Kidney (tissue), 13 donors: ENCODE measurements at regions not wholly inside any gene's neighbourhood (a gene's known extent, or its start where the extent isn't known, plus 50 kb on each side); places are given as distances from the start of the nearest gene placed in this dataset.

Source experiments
- DNase-seq, 5 donors: peaks; one replicate each; pipeline ENCODE4 v3.0.0-alpha.2; 2013 to 2020
- FAIRE-seq: peaks from 2 replicates; lab custom pipeline; 2012; peaks lifted over from hg19 to GRCh38; lab: Jason Lieb, UNC
- H3K27ac ChIP-seq, 2 donors: one replicate each; pipeline ENCODE4 v1.7.0; 2013; ENCODE audit warnings: low read depth in 2 of 2, low read length in 2 of 2, inconsistent platforms in 1 of 2
- H3K27me3 ChIP-seq: one replicate; pipeline ENCODE4 v1.7.1; 2013; ENCODE audit warnings: low read length, inconsistent platforms; ENCODE audit not compliant: control insufficient read depth, insufficient read depth
- H3K36me3 ChIP-seq, 3 donors: one replicate each; pipeline versions ENCODE4 v1.7.0 to v1.7.1; 2013; ENCODE audit warnings: low read length in 3 of 3, control low read depth in 1 of 3, inconsistent platforms in 1 of 3; ENCODE audit not compliant: insufficient read depth in 3 of 3, control insufficient read depth in 2 of 3
- H3K4me1 ChIP-seq, 3 donors: one replicate each; pipeline versions ENCODE4 v1.7.0 to v1.7.1; 2013; ENCODE audit warnings: low read length in 3 of 3, inconsistent platforms in 1 of 3, low read depth in 1 of 3; ENCODE audit not compliant: control insufficient read depth in 2 of 3, insufficient read depth in 2 of 3
- H3K4me3 ChIP-seq, 3 donors: one replicate each; pipeline versions ENCODE4 v1.7.0 to v1.8.1; 2013; ENCODE audit warnings: low read length in 3 of 3, control low read depth in 1 of 3, inconsistent platforms in 1 of 3
- H3K9ac ChIP-seq, 3 donors: one replicate each; pipeline versions ENCODE4 v1.7.0 to v1.7.1; 2013; ENCODE audit warnings: low read length in 3 of 3, control low read depth in 1 of 3, inconsistent platforms in 1 of 3
- H3K9me3 ChIP-seq, 3 donors: one replicate each; pipeline versions ENCODE4 v1.7.0 to v1.7.1; 2013; ENCODE audit warnings: low read length in 3 of 3, control low read depth in 1 of 3, inconsistent platforms in 1 of 3; ENCODE audit not compliant: control insufficient read depth in 2 of 3, insufficient read depth in 1 of 3
- intact Hi-C: fragments of 100-400 bp; cut with DNase I; formaldehyde crosslinking; loops from one replicate; pipeline ENCODE4 v1.11.1; 2022
- TF ChIP-seq, protein P1 (sequence below): IDR thresholded peaks from 3 replicates; pipeline ENCODE4 v1.5.1; 2012; ENCODE audit warnings: mild to moderate bottlenecking, moderate library complexity, borderline replicate concordance; ENCODE audit not compliant: insufficient read depth; ENCODE audit errors: extremely low read depth
- donor health status: control.
- donor health status: control.
- donor health status: control.
- donor health status: control.
- donor health status: control.
- donor health status: DM: yes; HTN: yes; CAD: no.
- donor health status: Normal renal cell carcinoma (clear cell type).

DNA sequence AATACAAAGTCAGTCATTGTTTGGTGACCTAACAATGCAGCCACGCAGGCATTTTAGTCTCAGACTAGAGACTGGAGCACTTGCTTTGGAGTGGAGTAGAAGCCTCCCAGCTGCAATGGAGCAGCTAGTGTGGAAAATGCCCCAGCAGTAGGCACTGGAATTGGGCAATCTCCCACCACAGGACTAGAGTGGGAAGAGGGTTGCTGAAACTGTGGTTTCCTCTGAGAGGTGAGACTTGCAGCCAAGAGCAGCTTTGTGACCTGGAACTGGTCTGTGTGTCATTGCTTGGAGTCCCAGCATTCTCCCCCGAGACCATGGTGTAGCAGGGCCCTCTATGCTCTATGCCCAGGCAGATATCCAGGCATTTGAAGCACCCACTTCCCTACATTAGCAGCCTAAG, 556.3 kb downstream of the UQCRFS1 start:
- DNase-seq (no peak), FAIRE-seq (no peak)
- H3K9ac ChIP-seq = no peak overlapping the region
- no peaks in the 10 kb centered on the region for H3K9me3 ChIP-seq
- TF ChIP-seq, protein P1, sequence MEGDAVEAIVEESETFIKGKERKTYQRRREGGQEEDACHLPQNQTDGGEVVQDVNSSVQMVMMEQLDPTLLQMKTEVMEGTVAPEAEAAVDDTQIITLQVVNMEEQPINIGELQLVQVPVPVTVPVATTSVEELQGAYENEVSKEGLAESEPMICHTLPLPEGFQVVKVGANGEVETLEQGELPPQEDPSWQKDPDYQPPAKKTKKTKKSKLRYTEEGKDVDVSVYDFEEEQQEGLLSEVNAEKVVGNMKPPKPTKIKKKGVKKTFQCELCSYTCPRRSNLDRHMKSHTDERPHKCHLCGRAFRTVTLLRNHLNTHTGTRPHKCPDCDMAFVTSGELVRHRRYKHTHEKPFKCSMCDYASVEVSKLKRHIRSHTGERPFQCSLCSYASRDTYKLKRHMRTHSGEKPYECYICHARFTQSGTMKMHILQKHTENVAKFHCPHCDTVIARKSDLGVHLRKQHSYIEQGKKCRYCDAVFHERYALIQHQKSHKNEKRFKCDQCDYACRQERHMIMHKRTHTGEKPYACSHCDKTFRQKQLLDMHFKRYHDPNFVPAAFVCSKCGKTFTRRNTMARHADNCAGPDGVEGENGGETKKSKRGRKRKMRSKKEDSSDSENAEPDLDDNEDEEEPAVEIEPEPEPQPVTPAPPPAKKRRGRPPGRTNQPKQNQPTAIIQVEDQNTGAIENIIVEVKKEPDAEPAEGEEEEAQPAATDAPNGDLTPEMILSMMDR = no peak
- no peaks in the 10 kb centered on the region for H3K36me3 ChIP-seq
- no peaks in the 10 kb centered on the region for H3K4me1 ChIP-seq
- no peak overlapping the region for H3K4me3 ChIP-seq
- no peak overlapping the region for H3K27ac ChIP-seq
- intact Hi-C loops = no loop called here
- H3K27me3 ChIP-seq = no peaks in the 10 kb centered on the region

- Histone ChIP-seq H3K27me3 (no peaks in the 10 kb centered on the region), H3K27ac (no peak overlapping the region), H3K9ac (no peak overlapping the region), H3K9me3 (no peaks in the 10 kb centered on the region), H3K4me3 (no peak overlapping the region), H3K36me3 (no peaks in the 10 kb centered on the region), H3K4me1 (no peaks in the 10 kb centered on the region)
- FAIRE-seq = no peak
- intact Hi-C loops = no loop called here
- no peak for DNase-seq
- TF ChIP-seq, protein P1 = no peak
Observed at GRCh38 chr19:28655054-28655453, 557.9 kb downstream of the UQCRFS1 start.

DNA sequence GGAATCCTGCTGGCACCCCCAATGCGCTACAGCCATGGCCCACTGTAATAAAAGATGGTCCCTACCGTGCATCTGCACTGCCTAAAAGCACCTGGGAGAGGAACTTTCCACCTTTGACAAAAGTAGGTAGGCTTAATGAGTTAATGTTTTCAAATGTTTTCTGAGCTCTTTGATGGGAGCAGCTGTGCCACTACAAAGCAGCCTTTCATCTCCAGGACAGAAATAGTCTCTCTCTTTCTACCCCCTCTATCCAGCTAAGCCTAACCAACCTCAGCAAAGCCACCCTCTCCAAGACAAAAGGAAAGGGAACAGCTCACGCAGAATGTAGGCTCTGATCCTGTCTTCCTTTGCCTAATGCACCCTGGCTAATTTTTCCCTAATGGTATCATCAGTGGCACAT, 560.2 kb downstream of the UQCRFS1 start:
- FAIRE-seq (no peak), DNase-seq (no peak)
- Histone ChIP-seq H3K4me3 (no peak overlapping the region), H3K27me3 (no peaks in the 10 kb centered on the region), H3K9me3 (no peaks in the 10 kb centered on the region), H3K36me3 (no peaks in the 10 kb centered on the region), H3K4me1 (no peaks in the 10 kb centered on the region), H3K27ac (no peak overlapping the region), H3K9ac (no peak overlapping the region)
- intact Hi-C loops = no loop called here
- TF ChIP-seq, protein P1 = no peak

DNA sequence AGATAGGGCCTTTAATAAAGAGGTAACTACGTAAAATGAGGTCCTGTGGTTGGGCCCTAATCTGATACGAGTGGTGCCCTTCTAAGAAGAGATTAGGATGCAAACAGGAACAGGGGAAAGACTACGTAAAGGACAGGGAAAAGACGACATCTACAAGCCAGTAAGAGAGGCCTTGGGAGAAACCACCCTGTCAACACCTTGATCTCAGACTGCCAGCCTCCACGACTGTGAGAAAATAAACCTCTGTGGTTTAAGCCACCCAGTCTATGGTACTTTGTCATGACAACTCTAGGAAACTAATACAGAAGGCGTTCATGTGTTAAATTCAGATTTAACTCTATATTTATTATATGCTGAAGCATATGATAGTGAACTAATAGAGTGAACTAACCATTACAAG, 566.3 kb downstream of the UQCRFS1 start:
- intact Hi-C loops = no loop called here
- FAIRE-seq (no peak), DNase-seq (no peak)
- TF ChIP-seq, protein P1 = no peak
- no peaks in the 10 kb centered on the region for H3K36me3 ChIP-seq
- H3K4me1 ChIP-seq = no peaks in the 10 kb centered on the region
- no peak overlapping the region for H3K27ac ChIP-seq
- H3K9me3 ChIP-seq = no peaks in the 10 kb centered on the region
- H3K27me3 ChIP-seq = no peaks in the 10 kb centered on the region
- H3K4me3 ChIP-seq = no peak overlapping the region
- H3K9ac ChIP-seq = no peak overlapping the region
